Right atrium auricular region (tissue), 2 donors: ENCODE measurements at regions not wholly inside any gene's neighbourhood (a gene's known extent, or its start where the extent isn't known, plus 50 kb on each side); places are given as distances from the start of the nearest gene placed in this dataset.

Source experiments
- DNase-seq: peaks from one replicate; pipeline ENCODE4 v3.0.0-alpha.2; 2019; ENCODE audit warnings: low spot score
- H3K27ac ChIP-seq, 2 donors: fragments of 200-600 bp; sonication (generic); 1 replicate in 1 of 2; 2 replicates in 1 of 2; pipeline ENCODE4 v1.5.1; 2016 to 2019
- H3K27me3 ChIP-seq, 2 donors: fragments of 200-600 bp; sonication (generic); one replicate each; pipeline versions ENCODE4 v1.5.1 to v1.6.0; 2017 to 2019
- H3K36me3 ChIP-seq: fragments of 200-600 bp; sonication (generic); one replicate; pipeline ENCODE4 v1.5.1; 2016
- H3K4me1 ChIP-seq, 2 donors: fragments of 200-600 bp; sonication (generic); one replicate each; pipeline versions ENCODE4 v1.5.1 to v1.6.0; 2017 to 2019
- H3K4me3 ChIP-seq, 2 donors: fragments of 200-600 bp; sonication (generic); 1 replicate in 1 of 2; 2 replicates in 1 of 2; pipeline ENCODE4 v1.5.1; 2017 to 2019; ENCODE audit warnings: mild to moderate bottlenecking in 1 of 2, moderate library complexity in 1 of 2
- H3K9me3 ChIP-seq, 2 donors: fragments of 200-600 bp; sonication (generic); one replicate each; pipeline ENCODE4 v1.5.1; 2019
- CTCF ChIP-seq, 2 donors: fragments of 200-600 bp; sonication (generic); IDR thresholded peaks; one replicate each; pipeline ENCODE4 v1.5.1; 2019; ENCODE audit warnings: antibody characterized with exemption in 2 of 2

DNA sequence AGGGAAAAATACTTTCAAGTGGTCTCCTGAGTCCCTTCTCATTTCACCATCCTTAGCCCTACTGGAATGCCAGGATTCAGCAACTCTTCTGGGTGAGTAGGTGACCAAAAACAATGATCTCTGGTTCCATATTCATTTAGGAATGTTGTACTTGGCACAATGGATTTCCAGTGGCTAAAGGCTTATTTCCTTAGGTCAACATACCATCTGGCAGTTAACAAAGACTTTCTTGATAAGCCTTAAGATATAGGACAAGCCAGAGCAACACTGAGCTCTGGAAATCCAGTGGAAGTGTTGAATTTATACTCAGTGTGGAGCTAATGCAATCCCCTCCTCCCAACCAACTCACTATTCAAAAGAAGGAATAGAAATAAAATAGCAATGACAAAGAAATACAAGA, 139.4 kb upstream of the EMCN start:
- DNase-seq, result no peak
- no peaks in the 10 kb centered on the region for H3K4me1 ChIP-seq
- no peak for TF ChIP-seq CTCF (IDR thresholded peaks at IDR 0.05)
- no peaks in the 10 kb centered on the region for H3K27me3 ChIP-seq
- no peak overlapping the region for H3K27ac ChIP-seq
- no peaks in the 10 kb centered on the region for H3K36me3 ChIP-seq
- H3K9me3 ChIP-seq, result no peaks in the 10 kb centered on the region
- H3K4me3 ChIP-seq, result no peak overlapping the region

DNA sequence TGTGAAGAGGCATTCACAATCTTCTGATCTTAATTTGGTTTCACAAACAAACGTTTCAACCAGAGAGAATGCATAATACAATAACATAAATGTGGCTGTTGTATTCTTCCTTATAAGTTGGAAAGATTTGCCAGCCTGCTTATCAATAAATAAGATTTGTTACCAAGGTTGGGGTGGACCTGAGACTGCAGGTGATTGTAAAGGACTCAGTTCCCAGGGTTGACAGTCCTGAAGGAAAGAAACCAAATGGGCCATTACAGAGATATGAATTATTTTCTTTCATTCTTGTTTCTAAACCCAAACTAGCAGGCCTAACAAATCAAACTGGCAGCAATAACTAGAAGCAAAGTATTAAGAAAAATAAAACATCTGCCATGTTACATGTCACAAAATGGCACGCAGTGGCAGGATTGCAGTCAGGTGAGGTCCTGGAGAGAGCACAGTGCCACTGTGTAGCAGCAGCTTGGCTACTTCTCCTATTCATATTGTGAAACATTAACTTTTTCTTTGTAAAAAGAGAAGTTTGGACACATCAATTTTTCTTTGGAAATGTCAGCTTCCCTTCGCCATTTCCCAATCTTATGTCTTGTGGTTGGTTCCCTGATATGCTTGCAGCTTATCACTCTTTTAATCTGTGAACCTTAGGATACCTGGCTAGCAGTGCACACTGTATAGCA, 133.8 kb upstream of the EMCN start:
- TF ChIP-seq CTCF (IDR thresholded peaks at IDR 0.05), result no peak
- no peaks in the 10 kb centered on the region for H3K4me1 ChIP-seq
- DNase-seq, result no peak
- no peak overlapping the region for H3K27ac ChIP-seq
- no peak overlapping the region for H3K4me3 ChIP-seq
- H3K27me3 ChIP-seq, result no peaks in the 10 kb centered on the region
- no peaks in the 10 kb centered on the region for H3K9me3 ChIP-seq
- no peaks in the 10 kb centered on the region for H3K36me3 ChIP-seq

DNA sequence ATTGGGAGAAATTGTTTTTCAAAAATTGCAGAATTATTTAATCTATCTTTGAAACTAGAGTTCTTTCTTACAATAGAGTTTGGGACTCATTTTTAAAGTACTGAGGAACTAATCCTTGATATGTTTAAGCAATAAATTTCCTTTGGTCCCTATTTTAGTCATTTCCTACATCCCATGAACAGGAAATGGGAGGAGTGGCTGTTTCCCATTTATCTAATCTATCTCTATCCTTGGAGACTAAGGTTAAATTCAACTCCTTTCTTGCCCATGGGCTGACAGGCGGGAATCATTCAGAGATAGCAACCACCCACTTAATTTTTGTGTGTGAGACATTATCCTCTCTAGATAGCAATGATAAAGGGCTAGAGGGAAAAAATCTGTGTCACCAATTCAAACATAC, 131.6 kb upstream of the EMCN start:
- no peak for TF ChIP-seq CTCF (IDR thresholded peaks at IDR 0.05)
- no peaks in the 10 kb centered on the region for H3K36me3 ChIP-seq
- no peak for DNase-seq
- H3K4me3 ChIP-seq, result no peak overlapping the region
- H3K4me1 ChIP-seq, result no peaks in the 10 kb centered on the region
- H3K27me3 ChIP-seq, result no peaks in the 10 kb centered on the region
- H3K27ac ChIP-seq, result no peak overlapping the region
- H3K9me3 ChIP-seq, result no peaks in the 10 kb centered on the region

- no peaks in the 10 kb centered on the region for H3K9me3 ChIP-seq
- no peak for TF ChIP-seq CTCF (IDR thresholded peaks at IDR 0.05)
Observed at GRCh38 chr4:100644150-100644549, 126.3 kb upstream of the EMCN start.

DNA sequence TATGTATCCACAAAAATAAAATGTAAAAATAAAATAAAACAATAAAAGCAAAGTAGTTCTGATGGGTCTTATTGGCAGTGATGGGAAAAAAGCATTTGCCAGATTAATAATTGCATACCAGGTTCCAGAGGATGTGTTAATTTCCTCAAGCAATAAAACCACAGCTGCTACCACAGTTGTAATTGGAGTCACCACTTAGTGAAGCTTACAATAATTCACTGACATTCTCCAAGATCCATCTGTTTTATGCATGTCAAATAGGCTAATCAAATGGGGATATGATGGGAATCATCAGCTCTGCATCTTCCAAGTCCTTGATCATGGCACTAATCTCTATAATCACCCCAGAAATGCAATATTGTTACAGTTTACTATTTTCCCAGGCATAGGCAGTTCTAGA, 123.5 kb upstream of the EMCN start:
- H3K4me1 ChIP-seq, result no peaks in the 10 kb centered on the region
- H3K27me3 ChIP-seq, result no peaks in the 10 kb centered on the region
- H3K27ac ChIP-seq, result no peak overlapping the region
- no peak for TF ChIP-seq CTCF (IDR thresholded peaks at IDR 0.05)
- peaks cover 5 to 18% of the 10 kb centered on the region in 2 donors for H3K9me3 ChIP-seq
- DNase-seq, result no peak
- H3K4me3 ChIP-seq, result no peak overlapping the region
- H3K36me3 ChIP-seq, result no peaks in the 10 kb centered on the region

More at GRCh38 chr4:100644150-100644549, 126.3 kb upstream of the EMCN start:
- Histone ChIP-seq H3K27ac (no peak overlapping the region), H3K27me3 (no peaks in the 10 kb centered on the region), H3K4me1 (no peaks in the 10 kb centered on the region), H3K4me3 (no peak overlapping the region), H3K36me3 (no peaks in the 10 kb centered on the region)
- DNase-seq, result no peak

DNA sequence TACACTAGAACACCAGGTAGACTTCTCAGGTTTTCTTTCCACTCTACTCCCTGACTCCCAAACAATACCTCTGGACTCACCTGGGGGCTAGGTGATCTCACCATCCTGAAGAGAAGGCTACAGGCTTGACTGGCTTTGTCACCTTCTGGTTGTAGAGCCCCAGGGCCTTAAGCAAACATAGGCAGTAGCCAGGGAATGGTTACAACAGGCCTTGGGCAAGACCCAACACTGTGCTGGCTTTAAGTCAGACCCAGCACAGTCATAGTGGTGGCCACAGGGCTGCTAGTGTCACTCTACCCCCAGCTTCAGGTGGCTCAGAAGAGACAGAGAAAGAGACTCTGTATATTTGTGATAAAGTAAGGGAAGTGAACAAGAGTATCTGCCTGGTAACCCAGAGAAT, 118.1 kb upstream of the EMCN start:
- DNase-seq, result no peak
- no peaks in the 10 kb centered on the region for H3K36me3 ChIP-seq
- H3K9me3 ChIP-seq, result peaks cover 5 to 18% of the 10 kb centered on the region in 2 donors
- no peaks in the 10 kb centered on the region for H3K4me1 ChIP-seq
- H3K4me3 ChIP-seq, result no peak overlapping the region
- H3K27ac ChIP-seq, result no peak overlapping the region
- H3K27me3 ChIP-seq, result no peaks in the 10 kb centered on the region
- no peak for TF ChIP-seq CTCF (IDR thresholded peaks at IDR 0.05)
